ENCODE measurements at regions not wholly inside any gene's neighbourhood (a gene's known extent, or its start where the extent isn't known, plus 50 kb on each side); places are given as distances from the start of the nearest gene placed in this dataset.

- TF ChIP-seq, protein P1, sequence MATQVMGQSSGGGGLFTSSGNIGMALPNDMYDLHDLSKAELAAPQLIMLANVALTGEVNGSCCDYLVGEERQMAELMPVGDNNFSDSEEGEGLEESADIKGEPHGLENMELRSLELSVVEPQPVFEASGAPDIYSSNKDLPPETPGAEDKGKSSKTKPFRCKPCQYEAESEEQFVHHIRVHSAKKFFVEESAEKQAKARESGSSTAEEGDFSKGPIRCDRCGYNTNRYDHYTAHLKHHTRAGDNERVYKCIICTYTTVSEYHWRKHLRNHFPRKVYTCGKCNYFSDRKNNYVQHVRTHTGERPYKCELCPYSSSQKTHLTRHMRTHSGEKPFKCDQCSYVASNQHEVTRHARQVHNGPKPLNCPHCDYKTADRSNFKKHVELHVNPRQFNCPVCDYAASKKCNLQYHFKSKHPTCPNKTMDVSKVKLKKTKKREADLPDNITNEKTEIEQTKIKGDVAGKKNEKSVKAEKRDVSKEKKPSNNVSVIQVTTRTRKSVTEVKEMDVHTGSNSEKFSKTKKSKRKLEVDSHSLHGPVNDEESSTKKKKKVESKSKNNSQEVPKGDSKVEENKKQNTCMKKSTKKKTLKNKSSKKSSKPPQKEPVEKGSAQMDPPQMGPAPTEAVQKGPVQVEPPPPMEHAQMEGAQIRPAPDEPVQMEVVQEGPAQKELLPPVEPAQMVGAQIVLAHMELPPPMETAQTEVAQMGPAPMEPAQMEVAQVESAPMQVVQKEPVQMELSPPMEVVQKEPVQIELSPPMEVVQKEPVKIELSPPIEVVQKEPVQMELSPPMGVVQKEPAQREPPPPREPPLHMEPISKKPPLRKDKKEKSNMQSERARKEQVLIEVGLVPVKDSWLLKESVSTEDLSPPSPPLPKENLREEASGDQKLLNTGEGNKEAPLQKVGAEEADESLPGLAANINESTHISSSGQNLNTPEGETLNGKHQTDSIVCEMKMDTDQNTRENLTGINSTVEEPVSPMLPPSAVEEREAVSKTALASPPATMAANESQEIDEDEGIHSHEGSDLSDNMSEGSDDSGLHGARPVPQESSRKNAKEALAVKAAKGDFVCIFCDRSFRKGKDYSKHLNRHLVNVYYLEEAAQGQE (IDR thresholded peaks at IDR 0.05; ENCODE audit: low read depth): no peak
- TF ChIP-seq TEAD4 (IDR thresholded peaks at IDR 0.05) (no peak), YY1 (IDR thresholded peaks at IDR 0.05; ENCODE audit: low read depth) (no peak), EP300 (IDR thresholded peaks at IDR 0.05; ENCODE audit: borderline replicate concordance) (no peak), CEBPB (IDR thresholded peaks at IDR 0.05) (no peak), NFIC (IDR thresholded peaks at IDR 0.05) (no peak), ZBTB7A (IDR thresholded peaks at IDR 0.05; ENCODE audit: low read depth) (no peak), EGR1 (IDR thresholded peaks at IDR 0.05) (no peak), FOXM1 (IDR thresholded peaks at IDR 0.05; ENCODE audit: borderline replicate concordance, low read depth) (no peak), MAX (IDR thresholded peaks at IDR 0.05) (no peak)
Observed at GRCh38 chr16:5354645-5355044, 257.1 kb upstream of the EEF2KMT start.

Measured in Ishikawa (cell line).